Natural killer cell treated with Interleukin-12 subunit alpha and Interleukin-12 subunit beta and Interleukin-15 and Interleukin-18, amount 100 ng/mL, for 72 hours (primary cell): ENCODE measurements at regions not wholly inside any gene's neighbourhood (a gene's known extent, or its start where the extent isn't known, plus 50 kb on each side); places are given as distances from the start of the nearest gene placed in this dataset.
"Not testable (repeated sequence)": the region's sequence is repeated elsewhere in the genome, so short reads cannot be mapped to it uniquely, and the experiment has no call there.

Experiments used
- ATAC-seq, 2 donors: fragments of 150-1000 bp; cut with Tn5 transposase in 1 of 2; sonication (Bioruptor Pico), chemical (Tn5 transposase) in 1 of 2; 2 replicates each; pipeline ENCODE4 v1.10.0; 2021
- DNase-seq: peaks from one replicate; pipeline ENCODE4 v3.0.0; 2022; ENCODE audit warnings: low spot score
- H3K27ac Mint-ChIP-seq, 2 donors: 1 replicate in 1 of 2; 2 replicates in 1 of 2; pipeline ENCODE4 v1.8.0; 2022; ENCODE audit warnings: mixed read lengths in 2 of 2, mild to moderate bottlenecking in 1 of 2, moderate library complexity in 1 of 2
- H3K27me3 Mint-ChIP-seq, 2 donors: 1 replicate in 1 of 2; 2 replicates in 1 of 2; pipeline ENCODE4 v1.8.0; 2022; ENCODE audit warnings: mixed read lengths in 2 of 2
- H3K36me3 Mint-ChIP-seq: one replicate; pipeline ENCODE4 v1.8.0; 2022; ENCODE audit warnings: mixed read lengths
- H3K4me1 Mint-ChIP-seq, 2 donors: 1 replicate in 1 of 2; 2 replicates in 1 of 2; pipeline ENCODE4 v1.8.0; 2022; ENCODE audit warnings: low read depth in 2 of 2, mixed read lengths in 2 of 2, mild to moderate bottlenecking in 1 of 2
- H3K4me3 Mint-ChIP-seq: one replicate; pipeline ENCODE4 v1.8.0; 2022; ENCODE audit warnings: mixed read lengths
- H3K9me3 Mint-ChIP-seq: 2 replicates; pipeline ENCODE4 v1.8.0; 2022; ENCODE audit warnings: mixed read lengths

DNA sequence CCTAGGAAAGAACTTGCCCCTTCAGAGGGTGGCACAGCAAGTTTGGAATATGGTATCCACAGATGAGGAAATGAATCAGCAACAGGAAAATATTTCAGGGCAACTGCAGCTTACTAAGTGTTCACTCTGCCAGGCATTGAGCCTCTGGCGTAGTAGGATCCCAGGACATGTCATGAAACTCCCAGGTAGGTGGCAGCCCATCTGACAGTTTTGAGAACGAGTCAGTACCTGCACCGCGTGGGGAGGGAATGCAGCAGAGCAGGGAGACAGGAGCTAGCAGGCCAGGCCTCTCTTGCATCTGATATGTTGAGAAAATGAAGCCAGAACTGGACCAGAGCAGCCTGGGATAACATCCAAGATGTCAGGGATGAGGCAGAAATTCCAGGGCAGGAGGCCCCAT, 208.6 kb downstream of the BCL2L11 start:
- H3K9me3 Mint-ChIP-seq, H3K4me3 Mint-ChIP-seq, H3K36me3 Mint-ChIP-seq, ATAC-seq, H3K27me3 Mint-ChIP-seq, H3K27ac Mint-ChIP-seq, DNase-seq, H3K4me1 Mint-ChIP-seq: not testable (repeated sequence)

DNA sequence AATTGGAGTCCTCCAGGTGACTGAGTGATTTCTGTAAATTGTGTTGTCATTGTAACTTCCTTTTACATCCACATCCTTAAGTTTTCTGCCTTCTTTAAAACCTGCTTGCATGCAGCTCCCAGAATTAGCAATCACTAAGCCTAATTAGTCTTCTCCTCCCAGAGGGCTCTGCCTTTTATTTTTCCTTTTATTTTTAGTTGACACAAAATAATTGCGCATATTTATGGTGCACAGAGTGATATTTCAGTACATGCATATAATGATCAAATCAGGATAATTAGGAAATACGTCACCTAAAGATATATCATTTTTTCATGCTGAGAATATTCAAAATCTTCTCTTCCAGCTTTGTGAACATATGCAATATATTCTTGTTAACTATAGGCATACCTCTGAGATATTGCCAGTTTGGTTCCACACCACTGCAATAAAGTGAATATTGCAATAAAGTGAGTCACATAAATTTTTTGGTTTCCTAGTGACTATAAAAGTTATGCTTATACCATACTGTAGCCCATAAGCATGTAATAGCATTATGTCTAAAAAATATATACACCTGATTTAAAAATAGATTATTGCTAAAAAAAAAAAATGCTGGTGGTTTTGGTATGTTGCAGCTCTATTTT, 210.5 kb downstream of the BCL2L11 start:
- H3K9me3 Mint-ChIP-seq, H3K36me3 Mint-ChIP-seq, H3K4me3 Mint-ChIP-seq: not testable (repeated sequence)

DNA sequence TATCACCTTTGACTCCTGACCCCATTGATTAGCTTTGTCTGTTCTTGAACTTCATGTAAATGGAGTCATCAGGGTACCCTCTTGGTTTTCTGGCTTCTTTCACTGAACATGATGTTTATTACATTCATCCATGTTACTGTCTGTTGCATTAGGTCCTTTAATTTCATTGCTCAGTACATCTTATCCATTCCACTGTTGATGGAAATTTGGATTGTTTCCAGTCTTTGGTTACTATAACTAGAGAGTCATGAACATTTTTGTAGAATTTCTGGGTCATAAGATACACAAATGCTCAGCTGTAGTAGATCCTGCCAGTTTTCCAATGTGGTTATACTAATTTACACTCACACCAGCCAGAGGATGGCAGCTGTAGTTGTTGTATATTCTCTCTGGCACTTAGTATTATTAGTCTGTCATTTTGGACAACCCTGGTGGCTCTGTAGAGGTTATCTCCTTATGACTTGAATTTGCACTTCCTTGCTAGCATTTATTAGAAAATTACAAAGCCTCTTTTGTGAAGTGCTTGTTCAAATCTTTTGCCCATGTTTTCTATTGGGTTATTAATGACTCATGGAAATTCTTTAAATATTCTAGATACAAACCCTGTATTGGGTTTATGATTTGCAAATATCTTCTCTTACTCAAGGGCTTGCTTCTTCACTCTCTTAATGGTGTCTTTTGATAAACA, 214.7 kb downstream of the BCL2L11 start:
- not testable (repeated sequence) for H3K27ac Mint-ChIP-seq, H3K9me3 Mint-ChIP-seq, H3K27me3 Mint-ChIP-seq

More for the DNA sequence above, 210.5 kb downstream of the BCL2L11 start:
- H3K4me1 Mint-ChIP-seq, ATAC-seq, H3K27me3 Mint-ChIP-seq, H3K27ac Mint-ChIP-seq, DNase-seq: not testable (repeated sequence)

GRCh38 chr2:111338474-111338873, 217.8 kb downstream of the BCL2L11 start:
- not testable (repeated sequence) for H3K36me3 Mint-ChIP-seq, H3K27me3 Mint-ChIP-seq, DNase-seq, H3K4me1 Mint-ChIP-seq, ATAC-seq, H3K27ac Mint-ChIP-seq, H3K9me3 Mint-ChIP-seq, H3K4me3 Mint-ChIP-seq

More for the DNA sequence above, 214.7 kb downstream of the BCL2L11 start:
- not testable (repeated sequence) for DNase-seq, H3K4me3 Mint-ChIP-seq, H3K4me1 Mint-ChIP-seq, ATAC-seq, H3K36me3 Mint-ChIP-seq

DNA sequence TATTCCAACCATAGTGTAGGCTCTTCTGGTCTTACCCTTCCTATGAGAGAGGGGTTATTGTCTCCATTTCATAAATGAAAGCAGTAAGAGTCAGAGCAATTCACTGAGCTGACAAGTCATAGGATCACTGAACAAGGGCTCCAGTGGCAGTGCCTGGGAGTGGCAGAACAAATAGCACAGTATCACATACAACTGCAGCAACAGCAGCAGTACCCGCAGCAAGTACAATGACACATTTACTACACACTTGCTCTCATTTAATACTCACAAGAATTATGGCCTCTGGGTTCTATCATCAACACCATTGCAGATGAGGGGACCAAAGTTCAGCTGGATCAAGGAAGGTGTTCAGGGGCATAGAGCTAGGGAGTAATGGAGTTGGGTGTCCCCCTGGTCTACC, 218.8 kb downstream of the BCL2L11 start:
- not testable (repeated sequence) for H3K36me3 Mint-ChIP-seq, H3K27ac Mint-ChIP-seq, H3K27me3 Mint-ChIP-seq, H3K9me3 Mint-ChIP-seq, ATAC-seq, H3K4me3 Mint-ChIP-seq, H3K4me1 Mint-ChIP-seq, DNase-seq

DNA sequence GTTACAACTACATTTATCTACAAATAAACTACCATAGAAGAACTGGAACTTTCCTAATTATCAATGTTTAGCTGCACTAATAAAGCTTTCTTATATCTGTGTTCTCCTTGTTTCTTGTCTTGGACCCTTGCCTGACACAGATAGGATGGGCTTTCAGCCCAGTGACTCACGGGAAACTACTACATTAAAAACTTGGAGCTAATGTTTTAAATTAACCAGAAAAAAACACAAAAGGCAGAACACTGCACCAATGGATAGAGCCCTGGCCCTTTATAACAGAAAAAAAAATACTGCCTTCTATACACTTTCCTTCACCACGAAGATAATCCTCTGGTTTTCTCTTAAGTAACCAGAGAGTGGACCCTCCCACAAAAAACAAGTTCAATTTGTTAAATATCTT, 223.9 kb downstream of the BCL2L11 start:
- not testable (repeated sequence) for H3K27me3 Mint-ChIP-seq, H3K27ac Mint-ChIP-seq, H3K4me3 Mint-ChIP-seq, H3K36me3 Mint-ChIP-seq, ATAC-seq, H3K9me3 Mint-ChIP-seq, H3K4me1 Mint-ChIP-seq, DNase-seq

- not testable (repeated sequence) for ATAC-seq, H3K4me1 Mint-ChIP-seq
Observed at GRCh38 chr2:111345439-111345838, 224.7 kb downstream of the BCL2L11 start.

GRCh38 chr2:111346018-111346930, 225.6 kb downstream of the BCL2L11 start:
- H3K4me1 Mint-ChIP-seq, H3K27ac Mint-ChIP-seq, H3K36me3 Mint-ChIP-seq, H3K9me3 Mint-ChIP-seq, ATAC-seq, DNase-seq, H3K27me3 Mint-ChIP-seq, H3K4me3 Mint-ChIP-seq: not testable (repeated sequence)

More at GRCh38 chr2:111345439-111345838, 224.7 kb downstream of the BCL2L11 start:
- not testable (repeated sequence) for DNase-seq, H3K4me3 Mint-ChIP-seq, H3K36me3 Mint-ChIP-seq, H3K9me3 Mint-ChIP-seq, H3K27ac Mint-ChIP-seq, H3K27me3 Mint-ChIP-seq

GRCh38 chr2:111347695-111348094, 227.0 kb downstream of the BCL2L11 start:
- not testable (repeated sequence) for ATAC-seq, H3K4me1 Mint-ChIP-seq, H3K36me3 Mint-ChIP-seq, DNase-seq, H3K9me3 Mint-ChIP-seq, H3K27me3 Mint-ChIP-seq, H3K4me3 Mint-ChIP-seq, H3K27ac Mint-ChIP-seq

DNA sequence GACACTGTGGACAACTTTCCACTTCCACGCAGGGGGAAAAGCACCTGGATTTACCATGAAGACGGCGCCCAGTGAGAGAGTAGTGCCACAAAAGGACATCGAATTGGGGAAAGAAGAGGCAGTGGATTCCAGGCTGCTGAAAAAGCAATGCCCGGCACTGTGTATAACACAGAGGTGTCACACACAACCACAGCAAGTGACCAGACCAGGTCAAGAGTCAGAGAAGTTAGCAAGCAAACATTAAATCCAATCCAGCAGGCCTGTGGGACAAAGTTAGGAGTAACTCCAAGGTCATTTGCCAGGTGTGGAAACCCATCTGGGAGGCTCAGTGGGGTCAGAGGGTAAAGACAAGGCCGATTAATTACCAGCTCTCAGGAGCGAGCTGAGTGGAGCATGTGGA, 227.6 kb downstream of the BCL2L11 start:
- not testable (repeated sequence) for H3K36me3 Mint-ChIP-seq, H3K4me1 Mint-ChIP-seq, H3K27ac Mint-ChIP-seq, H3K27me3 Mint-ChIP-seq, H3K4me3 Mint-ChIP-seq, ATAC-seq, H3K9me3 Mint-ChIP-seq, DNase-seq

- not testable (repeated sequence) for H3K9me3 Mint-ChIP-seq, H3K4me3 Mint-ChIP-seq, H3K36me3 Mint-ChIP-seq, H3K4me1 Mint-ChIP-seq, ATAC-seq, H3K27ac Mint-ChIP-seq, H3K27me3 Mint-ChIP-seq, DNase-seq
Observed at GRCh38 chr2:111355022-111355817, 234.5 kb downstream of the BCL2L11 start.

DNA sequence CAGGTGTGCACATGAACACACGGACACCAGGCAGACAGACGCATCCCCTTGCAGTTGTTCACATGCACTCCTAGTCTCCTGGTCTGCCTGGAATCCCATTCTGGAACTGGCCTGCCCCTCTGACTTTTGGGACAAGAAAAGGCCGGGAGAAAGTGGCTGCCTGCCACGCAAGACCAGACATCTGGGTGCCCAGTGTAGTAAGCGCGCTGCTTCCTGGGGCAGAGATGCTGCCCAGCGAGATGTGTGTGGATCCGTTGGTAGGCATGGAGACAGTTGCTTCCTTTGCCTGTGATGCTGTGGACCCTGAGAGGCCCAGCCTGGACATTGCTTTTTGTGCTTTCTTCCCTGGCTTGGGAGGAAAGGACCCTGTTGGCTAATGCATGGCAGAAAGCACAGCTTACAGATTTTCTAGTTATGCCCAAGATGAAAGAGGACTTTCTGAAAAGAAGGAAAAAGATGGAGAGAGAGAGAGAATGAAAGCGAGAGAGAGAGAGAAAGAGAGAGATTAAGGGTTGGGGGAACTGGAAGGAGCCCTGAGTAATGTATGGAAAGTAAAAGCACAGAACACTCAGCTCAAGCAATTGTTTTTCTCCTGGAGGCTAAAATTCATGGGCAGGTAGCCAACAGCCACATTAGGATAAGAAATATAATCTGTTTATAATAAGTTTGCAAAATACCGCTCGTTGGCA, 235.3 kb downstream of the BCL2L11 start:
- ATAC-seq, H3K4me1 Mint-ChIP-seq, H3K9me3 Mint-ChIP-seq, H3K27ac Mint-ChIP-seq, H3K36me3 Mint-ChIP-seq, H3K27me3 Mint-ChIP-seq, DNase-seq, H3K4me3 Mint-ChIP-seq: not testable (repeated sequence)

DNA sequence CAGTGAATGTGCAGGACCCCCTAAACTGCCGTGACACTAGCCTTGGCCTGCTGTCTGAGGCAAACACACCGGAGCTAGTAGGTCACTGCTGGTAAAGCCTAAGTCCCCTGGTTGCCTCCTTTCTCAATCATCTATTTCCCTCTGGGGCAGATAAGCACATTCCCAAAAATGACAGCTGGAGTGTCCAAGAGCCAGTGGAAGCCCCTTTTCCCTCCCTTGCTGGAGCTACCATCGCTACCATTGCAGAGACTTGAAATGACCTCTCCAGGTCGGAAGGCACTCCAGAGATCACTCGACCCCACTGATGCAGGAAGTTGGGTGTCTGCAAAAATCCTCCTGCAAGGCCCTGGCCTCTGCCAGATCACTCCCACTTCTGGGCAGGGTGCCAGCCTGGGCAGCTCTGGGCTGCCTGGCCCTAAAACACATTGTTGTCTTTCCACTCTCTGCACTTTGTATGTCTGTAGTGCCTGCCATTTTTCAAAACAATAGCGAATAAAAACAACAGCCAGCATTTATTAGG, 235.9 kb downstream of the BCL2L11 start:
- ATAC-seq = peak in 1 of 2 donors; percentile 48
- H3K27me3 Mint-ChIP-seq, H3K36me3 Mint-ChIP-seq, H3K4me1 Mint-ChIP-seq, H3K4me3 Mint-ChIP-seq, DNase-seq, H3K9me3 Mint-ChIP-seq, H3K27ac Mint-ChIP-seq: not testable (repeated sequence)
